ENCODE measurements at regions not wholly inside any gene's neighbourhood (a gene's known extent, or its start where the extent isn't known, plus 50 kb on each side); places are given as distances from the start of the nearest gene placed in this dataset.

GRCh38 chr4:110867981-110868720 lies 245.3 kb upstream of the PITX2 start:
- TF ChIP-seq TARDBP (IDR thresholded peaks at IDR 0.05) (no peak), ZNF384 (IDR thresholded peaks at IDR 0.05) (no peak), NFRKB (IDR thresholded peaks at IDR 0.05) (no peak), SP1 (IDR thresholded peaks at IDR 0.05) (no peak), LEF1 (IDR thresholded peaks at IDR 0.05; ENCODE audit: borderline replicate concordance) (no peak), FOXA1 (IDR thresholded peaks at IDR 0.05) (no peak), FOXM1 (IDR thresholded peaks at IDR 0.05; ENCODE audit: borderline replicate concordance) (no peak), SUZ12 (IDR thresholded peaks at IDR 0.05) (no peak)

All from HEK293T (cell line).